ENCODE measurements at regions not wholly inside any gene's neighbourhood (a gene's known extent, or its start where the extent isn't known, plus 50 kb on each side); places are given as distances from the start of the nearest gene placed in this dataset.

DNA sequence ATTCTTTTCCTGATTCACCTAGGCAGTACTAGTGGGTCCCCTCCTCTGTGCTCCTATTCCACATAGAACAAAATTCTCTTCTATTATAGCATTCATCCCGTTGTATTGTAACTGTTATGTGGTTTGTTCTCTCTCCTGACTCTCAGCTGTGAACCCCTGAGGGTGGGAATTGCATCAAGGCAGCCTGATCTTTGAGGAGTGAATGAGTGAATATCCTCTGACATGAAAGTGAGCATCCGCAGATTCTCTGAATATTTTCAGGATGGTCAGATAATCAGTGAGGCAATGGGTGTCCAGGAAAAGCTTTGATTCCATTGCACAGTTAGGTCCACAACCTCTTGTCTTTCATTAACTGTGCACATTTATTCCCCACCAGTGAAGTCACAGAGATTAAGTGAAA lies 67.6 kb upstream of the SLC22A23 start:
- TF ChIP-seq, protein P1, sequence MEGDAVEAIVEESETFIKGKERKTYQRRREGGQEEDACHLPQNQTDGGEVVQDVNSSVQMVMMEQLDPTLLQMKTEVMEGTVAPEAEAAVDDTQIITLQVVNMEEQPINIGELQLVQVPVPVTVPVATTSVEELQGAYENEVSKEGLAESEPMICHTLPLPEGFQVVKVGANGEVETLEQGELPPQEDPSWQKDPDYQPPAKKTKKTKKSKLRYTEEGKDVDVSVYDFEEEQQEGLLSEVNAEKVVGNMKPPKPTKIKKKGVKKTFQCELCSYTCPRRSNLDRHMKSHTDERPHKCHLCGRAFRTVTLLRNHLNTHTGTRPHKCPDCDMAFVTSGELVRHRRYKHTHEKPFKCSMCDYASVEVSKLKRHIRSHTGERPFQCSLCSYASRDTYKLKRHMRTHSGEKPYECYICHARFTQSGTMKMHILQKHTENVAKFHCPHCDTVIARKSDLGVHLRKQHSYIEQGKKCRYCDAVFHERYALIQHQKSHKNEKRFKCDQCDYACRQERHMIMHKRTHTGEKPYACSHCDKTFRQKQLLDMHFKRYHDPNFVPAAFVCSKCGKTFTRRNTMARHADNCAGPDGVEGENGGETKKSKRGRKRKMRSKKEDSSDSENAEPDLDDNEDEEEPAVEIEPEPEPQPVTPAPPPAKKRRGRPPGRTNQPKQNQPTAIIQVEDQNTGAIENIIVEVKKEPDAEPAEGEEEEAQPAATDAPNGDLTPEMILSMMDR (conservative IDR thresholded peaks at IDR 0.05; ENCODE audit: low read depth, low read length): no peak
- TF ChIP-seq POLR2A (IDR thresholded peaks at IDR 0.05; ENCODE audit: low read depth, low read length): no peak
- no peak for TF ChIP-seq CEBPB (IDR thresholded peaks at IDR 0.05; ENCODE audit: low read depth, low read length)
- no peak for TF ChIP-seq RCOR1 (IDR thresholded peaks at IDR 0.05; ENCODE audit: insufficient replicate concordance, low read length)
- TF ChIP-seq MXI1 (IDR thresholded peaks at IDR 0.05; ENCODE audit: borderline replicate concordance, low read depth, low read length): no peak
- TF ChIP-seq MAFK (IDR thresholded peaks at IDR 0.05; ENCODE audit: low read depth, low read length): no peak
- TF ChIP-seq RAD21 (IDR thresholded peaks at IDR 0.05; ENCODE audit: low read length): no peak
- no peak for TF ChIP-seq USF2 (IDR thresholded peaks at IDR 0.05; ENCODE audit: low read depth, low read length)
- no peak for TF ChIP-seq BHLHE40 (IDR thresholded peaks at IDR 0.05; ENCODE audit: low read depth, low read length)
- no peak for TF ChIP-seq SMC3 (IDR thresholded peaks at IDR 0.05; ENCODE audit: low read depth, low read length)
- TF ChIP-seq NFE2L2 (IDR thresholded peaks at IDR 0.05; ENCODE audit: low read depth, low read length): no peak
